CD4-positive, alpha-beta T cell (primary cell): ENCODE measurements at regions not wholly inside any gene's neighbourhood (a gene's known extent, or its start where the extent isn't known, plus 50 kb on each side); places are given as distances from the start of the nearest gene placed in this dataset.

Experiments
- ATAC-seq: fragments of 200-7000 bp; cut with Tn5 transposase; one replicate; pipeline ENCODE4 v1.10.0; 2022; ENCODE audit warnings: mild to moderate bottlenecking; ENCODE audit not compliant: poor library complexity
- CTCF ChIA-PET: fragments of 350-600 bp; sonication (Branson Sonifier 250); formaldehyde crosslinking; loops from one replicate; lab custom pipeline; 2021; ENCODE audit warnings: antibody characterized with exemption, inconsistent platforms; lab: Charles Lee
- POLR2A ChIA-PET: fragments of 350-600 bp; sonication (Branson Sonifier 250); formaldehyde crosslinking; loops from one replicate; lab custom pipeline; 2021; ENCODE audit warnings: antibody characterized with exemption, inconsistent platforms; lab: Charles Lee
- DNase-seq, 14 experiments: peaks; one replicate each; pipeline ENCODE4 v3.0.0-alpha.2; 2013 to 2020; ENCODE audit warnings: mixed read lengths in 2 of 14
- H3K27ac ChIP-seq, 2 donors: one replicate each; pipeline versions ENCODE4 v1.5.1 to v1.7.0; 2013; ENCODE audit warnings: low read length in 2 of 2, low read depth in 1 of 2, mild to moderate bottlenecking in 1 of 2
- H3K27me3 ChIP-seq, 2 experiments: 1 replicate in 1 of 2; 2 replicates in 1 of 2; pipeline versions ENCODE4 v1.6.1 to v1.7.0; 2013; ENCODE audit warnings: low read length in 2 of 2, control low read depth in 1 of 2, mild to moderate bottlenecking in 1 of 2, moderate library complexity in 1 of 2; ENCODE audit not compliant: insufficient read depth in 2 of 2, control insufficient read depth in 1 of 2
- H3K36me3 ChIP-seq: one replicate; pipeline ENCODE4 v1.6.1; 2013; ENCODE audit warnings: low read length, control low read depth; ENCODE audit not compliant: insufficient read depth
- H3K4me1 ChIP-seq: one replicate; pipeline ENCODE4 v1.6.1; 2013; ENCODE audit warnings: low read length, control low read depth; ENCODE audit not compliant: insufficient read depth
- H3K4me3 ChIP-seq: one replicate; pipeline ENCODE4 v1.5.1; 2013; ENCODE audit warnings: mild to moderate bottlenecking, low read length, moderate library complexity
- H3K9me3 ChIP-seq, 2 experiments: 1 replicate in 1 of 2; 2 replicates in 1 of 2; pipeline versions ENCODE4 v1.6.1 to v1.7.0; 2013; ENCODE audit warnings: low read length in 2 of 2, mild to moderate bottlenecking in 2 of 2, control low read depth in 1 of 2, moderate library complexity in 1 of 2; ENCODE audit not compliant: control insufficient read depth in 1 of 2, insufficient read depth in 1 of 2
- H3K27ac Mint-ChIP-seq: one replicate; pipeline ENCODE4 v1.8.0; 2020; ENCODE audit warnings: mixed read lengths
- H3K27me3 Mint-ChIP-seq: one replicate; pipeline ENCODE4 v1.8.0; 2021; ENCODE audit warnings: mixed read lengths
- H3K36me3 Mint-ChIP-seq: one replicate; pipeline ENCODE4 v1.8.0; 2021; ENCODE audit warnings: low read depth, mixed read lengths
- H3K4me1 Mint-ChIP-seq: one replicate; pipeline ENCODE4 v1.8.0; 2021; ENCODE audit warnings: low read depth, mixed read lengths
- H3K4me3 Mint-ChIP-seq: one replicate; pipeline ENCODE4 v1.8.0; 2020; ENCODE audit warnings: mild to moderate bottlenecking, mixed read lengths
- H3K9me3 Mint-ChIP-seq: one replicate; pipeline ENCODE4 v1.8.0; 2020; ENCODE audit warnings: mixed read lengths
- CTCF ChIP-seq: fragments of 200-600 bp; IDR thresholded peaks from one replicate; pipeline ENCODE4 v1.8.0; 2022; ENCODE audit warnings: antibody characterized with exemption, mild to moderate bottlenecking
- intact Hi-C, 2 experiments: fragments of 100-400 bp; cut with DNase I in 1 of 2; cut with micrococcal nuclease in 1 of 2; formaldehyde crosslinking; loops; one replicate each; pipeline versions ENCODE4 v1.15.1 to v1.9.0; 2023 to 2025; cut with DNase I, micrococcal nuclease

DNA sequence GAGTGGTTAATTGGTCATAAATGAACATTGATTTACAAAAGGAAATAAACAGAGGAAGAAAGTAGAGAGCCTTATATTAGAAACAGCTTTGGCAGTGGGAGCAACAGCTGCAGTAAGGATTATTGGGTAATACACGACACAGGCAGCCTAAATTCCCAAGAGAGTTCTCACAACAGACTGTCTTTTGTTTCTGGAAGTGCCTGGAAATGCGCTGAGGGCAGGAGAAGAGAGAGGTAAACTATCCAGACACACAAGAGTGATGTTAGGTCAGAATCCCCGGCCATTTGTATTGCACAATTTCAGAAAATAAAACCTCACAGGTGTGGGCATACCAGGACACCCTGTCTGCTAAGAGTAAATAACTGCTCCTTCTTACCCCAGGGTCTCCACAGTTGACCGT is 450.4 kb upstream of the CTNND2 start:
- Histone ChIP-seq H3K4me3 (no peak overlapping the region), H3K4me1 (no peaks in the 10 kb centered on the region), H3K36me3 (no peaks in the 10 kb centered on the region), H3K27ac (no peak overlapping the region), H3K9me3 (peaks cover 0 to 6% of the 10 kb centered on the region in 2 experiments), H3K27me3 (no peaks in the 10 kb centered on the region)
- no peak for ATAC-seq
- Mint-ChIP-seq H3K4me3 (no peak overlapping the region), H3K36me3 (no peaks in the 10 kb centered on the region), H3K27me3 (no peaks in the 10 kb centered on the region), H3K27ac (no peak overlapping the region), H3K4me1 (no peaks in the 10 kb centered on the region), H3K9me3 (peaks cover 23% of the 10 kb centered on the region)
- ChIA-PET POLR2A (no interaction called here), CTCF (no interaction called here)
- TF ChIP-seq CTCF: no peak
- no peak for DNase-seq
- intact Hi-C loops: no loop called here

GRCh38 chr5:12343558-12343957 is 439.3 kb upstream of the CTNND2 start:
- no peaks in the 10 kb centered on the region for H3K4me1 Mint-ChIP-seq
- H3K27me3 Mint-ChIP-seq: no peaks in the 10 kb centered on the region
- no peaks in the 10 kb centered on the region for H3K27me3 ChIP-seq
- H3K36me3 ChIP-seq: no peaks in the 10 kb centered on the region
- no peak overlapping the region for H3K4me3 ChIP-seq
- no peaks in the 10 kb centered on the region for H3K9me3 Mint-ChIP-seq
- intact Hi-C loops: no loop called here
- no peak for TF ChIP-seq CTCF
- no peak overlapping the region for H3K4me3 Mint-ChIP-seq
- no peak overlapping the region for H3K27ac ChIP-seq
- H3K27ac Mint-ChIP-seq: no peak overlapping the region
- peaks cover 0 to 13% of the 10 kb centered on the region in 2 experiments for H3K9me3 ChIP-seq
- no peaks in the 10 kb centered on the region for H3K36me3 Mint-ChIP-seq
- ChIA-PET CTCF (no interaction called here), POLR2A (no interaction called here)
- DNase-seq (no peak), ATAC-seq (no peak)
- H3K4me1 ChIP-seq: no peaks in the 10 kb centered on the region

- no peaks in the 10 kb centered on the region for H3K4me1 ChIP-seq
- H3K4me3 Mint-ChIP-seq: no peak overlapping the region
- H3K36me3 ChIP-seq: no peaks in the 10 kb centered on the region
- H3K27me3 Mint-ChIP-seq: no peaks in the 10 kb centered on the region
- H3K36me3 Mint-ChIP-seq: no peaks in the 10 kb centered on the region
- DNase-seq (no peak), ATAC-seq (no peak)
- ChIA-PET CTCF (no interaction called here), POLR2A (no interaction called here)
- H3K27me3 ChIP-seq: no peaks in the 10 kb centered on the region
- no peak overlapping the region for H3K4me3 ChIP-seq
- no peak overlapping the region for H3K27ac Mint-ChIP-seq
- H3K4me1 Mint-ChIP-seq: no peaks in the 10 kb centered on the region
- no peak overlapping the region for H3K27ac ChIP-seq
- no peak for TF ChIP-seq CTCF
- intact Hi-C loops: no loop called here
- peaks cover 14% of the 10 kb centered on the region for H3K9me3 Mint-ChIP-seq
- peaks cover 0 to 11% of the 10 kb centered on the region in 2 experiments for H3K9me3 ChIP-seq
These were observed 431.7 kb upstream of the CTNND2 start for GRCh38 chr5:12335938-12336337.
